A549 (cell line): ENCODE measurements at regions not wholly inside any gene's neighbourhood (a gene's known extent, or its start where the extent isn't known, plus 50 kb on each side); places are given as distances from the start of the nearest gene placed in this dataset.

Experiments
- ATAC-seq, 2 experiments: fragments of 200-7000 bp in 1 of 2; fragments of >200 bp in 1 of 2; cut with Nextera tagmentation in 1 of 2; cut with Tn5 transposase in 1 of 2; 3 replicates each; pipeline versions ENCODE4 v1.8.0 to v1.9.1; 2018 to 2020; ENCODE audit warnings: mild to moderate bottlenecking in 1 of 2, moderate library complexity in 1 of 2
- CTCF ChIA-PET: fragments of 300-600 bp; sonication (Branson Sonifier 250); formaldehyde crosslinking; extraction: SDS; loops from one replicate; lab custom pipeline; 2021; ENCODE audit warnings: antibody characterized with exemption, inconsistent platforms; lab: Yijun Ruan, JAX
- POLR2A ChIA-PET: fragments of 350-600 bp; formaldehyde crosslinking; extraction: SDS; loops from one replicate; lab custom pipeline; 2021; ENCODE audit warnings: antibody characterized with exemption, inconsistent platforms; lab: Yijun Ruan, JAX
- DNase-seq, 2 experiments: peaks; one replicate each; pipeline versions ENCODE4 v3.0.0 to v3.0.0-alpha.2; 2011 to 2016; ENCODE audit warnings: low read depth in 1 of 2, low spot score in 1 of 2
- FAIRE-seq: peaks from 2 replicates; lab custom pipeline; 2011; peaks lifted over from hg19 to GRCh38; lab: Jason Lieb, UNC
- H3K27ac ChIP-seq, 2 experiments: fragments of >200 bp; sonication (Bioruptor Twin); formaldehyde crosslinking; 3 replicates each; pipeline ENCODE4 v1.5.1; 2016 to 2017
- H3K4me1 ChIP-seq: fragments of >200 bp; sonication (Bioruptor Twin); formaldehyde crosslinking; 3 replicates; pipeline ENCODE4 v1.6.1; 2016
- H3K4me2 ChIP-seq: fragments of >200 bp; sonication (Bioruptor Twin); formaldehyde crosslinking; 3 replicates; pipeline ENCODE4 v1.6.1; 2016
- H3K4me3 ChIP-seq: fragments of >200 bp; sonication (Bioruptor Twin); formaldehyde crosslinking; 3 replicates; pipeline ENCODE4 v1.5.1; 2016
- H3K9me3 ChIP-seq: fragments of >200 bp; sonication (Bioruptor Twin); formaldehyde crosslinking; 3 replicates; pipeline ENCODE4 v1.6.1; 2016
- BHLHE40 ChIP-seq: IDR thresholded peaks from 2 replicates; pipeline ENCODE4 v1.6.1; 2012; ENCODE audit warnings: low read depth, low read length, inconsistent platforms
- CEBPB ChIP-seq, 2 experiments: fragments of >200 bp in 1 of 2; sonication (Bioruptor Twin) in 1 of 2; formaldehyde crosslinking in 1 of 2; IDR thresholded peaks; 2 replicates each; pipeline ENCODE4 v1.6.1; 2012 to 2016
- CHD2 ChIP-seq: fragments of 150-350 bp; IDR thresholded peaks from 2 replicates; pipeline ENCODE4 v1.6.1; 2014; ENCODE audit warnings: low read length; ENCODE audit not compliant: partially characterized antibody
- EHMT2 ChIP-seq: fragments of 200-600 bp; sonication (generic); IDR thresholded peaks from 2 replicates; pipeline ENCODE4 v1.6.1; 2016; ENCODE audit warnings: antibody characterized with exemption, low read depth, mild to moderate bottlenecking, moderate library complexity
- FOSB ChIP-seq: fragments of 250-450 bp; sonication (Bioruptor Pico); IDR thresholded peaks from 2 replicates; pipeline ENCODE4 v1.5.0; 2020; ENCODE audit warnings: mild to moderate bottlenecking, moderate library complexity
- FOSL2 ChIP-seq, 2 experiments: fragments of 450-650 bp in 1 of 2; fragments of >200 bp in 1 of 2; sonication (Bioruptor Twin) in 1 of 2; formaldehyde crosslinking; IDR thresholded peaks; 2 replicates each; pipeline versions ENCODE4 v1.5.0 to v1.6.1; 2016 to 2020; ENCODE audit warnings: mild to moderate bottlenecking in 1 of 2, moderate library complexity in 1 of 2
- FOXS1 ChIP-seq: fragments of 250-450 bp; sonication (Bioruptor Pico); IDR thresholded peaks from 2 replicates; pipeline ENCODE4 v1.5.0; 2020; ENCODE audit warnings: mild to moderate bottlenecking, moderate library complexity
- GATA3 ChIP-seq: IDR thresholded peaks from 2 replicates; pipeline ENCODE4 v1.6.1; 2012; ENCODE audit warnings: borderline replicate concordance
- HEYL ChIP-seq: fragments of 250-450 bp; sonication (Bioruptor Pico); IDR thresholded peaks from 2 replicates; pipeline ENCODE4 v1.8.0; 2021; ENCODE audit warnings: mild to moderate bottlenecking, moderate library complexity
- HOXB5 ChIP-seq: fragments of 250-450 bp; sonication (Bioruptor Pico); IDR thresholded peaks from 2 replicates; pipeline ENCODE4 v1.5.0; 2020; ENCODE audit warnings: mild to moderate bottlenecking, moderate library complexity
- JUN ChIP-seq, 2 experiments: fragments of >200 bp; sonication (Bioruptor Twin); formaldehyde crosslinking; IDR thresholded peaks; 2 replicates in 1 of 2; 3 replicates in 1 of 2; pipeline ENCODE4 v1.6.1; 2016 to 2017
- JUNB ChIP-seq: fragments of >200 bp; sonication (Bioruptor Twin); formaldehyde crosslinking; IDR thresholded peaks from 2 replicates; pipeline ENCODE4 v1.6.1; 2016
- KDM5A ChIP-seq: fragments of 200-600 bp; sonication (generic); IDR thresholded peaks from 2 replicates; pipeline ENCODE4 v1.6.1; 2016; ENCODE audit warnings: antibody characterized with exemption, mild to moderate bottlenecking
- MAZ ChIP-seq: fragments of 150-350 bp; IDR thresholded peaks from 2 replicates; pipeline ENCODE4 v1.6.1; 2014; ENCODE audit warnings: antibody characterized with exemption, low read depth, low read length, borderline replicate concordance
- NR3C1 ChIP-seq: fragments of >200 bp; sonication (Bioruptor Twin); formaldehyde crosslinking; IDR thresholded peaks from 3 replicates; pipeline ENCODE4 v1.6.1; 2017
- PHF8 ChIP-seq: fragments of 200-600 bp; sonication (generic); IDR thresholded peaks from 2 replicates; pipeline ENCODE4 v1.6.1; 2016; ENCODE audit warnings: low read depth, mild to moderate bottlenecking, antibody characterized with exemption, moderate library complexity, borderline replicate concordance
- RFX5 ChIP-seq: fragments of 450-650 bp; IDR thresholded peaks from 2 replicates; pipeline ENCODE4 v1.7.1; 2014; ENCODE audit warnings: antibody characterized with exemption, mild to moderate bottlenecking, moderate library complexity
- RNF2 ChIP-seq: fragments of 200-600 bp; sonication (generic); IDR thresholded peaks from 2 replicates; pipeline ENCODE4 v1.6.1; 2016; ENCODE audit warnings: low read depth, mild to moderate bottlenecking, antibody characterized with exemption, moderate library complexity, borderline replicate concordance
- SREBF2 ChIP-seq: fragments of 450-650 bp; IDR thresholded peaks from 2 replicates; pipeline ENCODE4 v1.6.1; 2014; ENCODE audit warnings: mild to moderate bottlenecking, moderate library complexity
- TFCP2L1 ChIP-seq: fragments of 250-450 bp; sonication (Bioruptor Pico); IDR thresholded peaks from 2 replicates; pipeline ENCODE4 v1.5.0; 2021; ENCODE audit warnings: mild to moderate bottlenecking
- ZSCAN20 ChIP-seq: fragments of 250-450 bp; sonication (Bioruptor Pico); IDR thresholded peaks from 2 replicates; pipeline ENCODE4 v1.8.0; 2022; ENCODE audit warnings: mild to moderate bottlenecking, moderate library complexity
- whole genome bisulfite sequencing: methylation state at CpG from one replicate; pipeline ENCODE4 v1.1.6; 2017; ENCODE audit errors: missing lambda C conversion rate; 5-methylcytosine and 5-hydroxymethylcytosine counted together
- TF ChIP-seq, protein P1 (sequence below): fragments of >200 bp; sonication (Bioruptor Twin); formaldehyde crosslinking; IDR thresholded peaks from 3 replicates; pipeline ENCODE4 v1.5.1; 2016
- TF ChIP-seq, protein P2 (sequence below): fragments of 250-450 bp; sonication (Bioruptor Pico); IDR thresholded peaks from 2 replicates; pipeline ENCODE4 v1.5.0; 2021; ENCODE audit warnings: mild to moderate bottlenecking, moderate library complexity, borderline replicate concordance
- TF ChIP-seq, protein P3 (sequence below): fragments of >200 bp; sonication (Bioruptor Twin); formaldehyde crosslinking; IDR thresholded peaks from 3 replicates; pipeline ENCODE4 v1.6.1; 2016

DNA sequence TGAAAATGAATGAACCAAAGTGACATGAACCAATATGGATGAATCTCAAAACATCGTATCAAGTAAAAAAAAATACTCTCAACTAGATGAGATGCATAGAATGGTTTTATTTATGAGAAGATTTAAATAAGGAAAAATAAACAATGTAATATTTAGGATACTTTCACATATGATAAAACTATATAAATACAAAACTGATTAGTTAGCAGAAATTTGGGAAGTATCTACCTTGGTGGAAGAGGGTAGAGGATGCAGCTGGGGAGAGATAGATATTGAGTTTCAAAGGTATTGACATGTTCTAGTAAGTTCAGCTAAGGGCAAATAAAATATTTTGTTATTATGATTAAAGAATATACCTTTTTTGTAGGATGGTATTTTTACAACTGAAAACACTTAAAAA is 463.1 kb downstream of the SH2D4B start:
- CTCF ChIA-PET, result no interaction called here
- Histone ChIP-seq H3K27ac (no peak overlapping the region), H3K4me1 (no peaks in the 10 kb centered on the region), H3K4me3 (no peak overlapping the region), H3K4me2 (no peak overlapping the region), H3K9me3 (no peaks in the 10 kb centered on the region)
- 3% methylated on average over 1 of the region's 1 CpG for WGBS
- FAIRE-seq (no peak), ATAC-seq (no peak), DNase-seq (no peak)
- TF ChIP-seq KDM5A (no peak), MAZ (no peak), JUNB (no peak), ZSCAN20 (CRISPR knock-in tag) (no peak), CEBPB (IDR thresholded peaks at IDR 0.05) (no peak), FOXS1 (CRISPR knock-in tag) (no peak), CHD2 (no peak), SREBF2 (no peak), HEYL (CRISPR knock-in tag) (no peak), PHF8 (no peak), JUN (IDR thresholded peaks at IDR 0.05) (no peak)
- TF ChIP-seq, protein P1, sequence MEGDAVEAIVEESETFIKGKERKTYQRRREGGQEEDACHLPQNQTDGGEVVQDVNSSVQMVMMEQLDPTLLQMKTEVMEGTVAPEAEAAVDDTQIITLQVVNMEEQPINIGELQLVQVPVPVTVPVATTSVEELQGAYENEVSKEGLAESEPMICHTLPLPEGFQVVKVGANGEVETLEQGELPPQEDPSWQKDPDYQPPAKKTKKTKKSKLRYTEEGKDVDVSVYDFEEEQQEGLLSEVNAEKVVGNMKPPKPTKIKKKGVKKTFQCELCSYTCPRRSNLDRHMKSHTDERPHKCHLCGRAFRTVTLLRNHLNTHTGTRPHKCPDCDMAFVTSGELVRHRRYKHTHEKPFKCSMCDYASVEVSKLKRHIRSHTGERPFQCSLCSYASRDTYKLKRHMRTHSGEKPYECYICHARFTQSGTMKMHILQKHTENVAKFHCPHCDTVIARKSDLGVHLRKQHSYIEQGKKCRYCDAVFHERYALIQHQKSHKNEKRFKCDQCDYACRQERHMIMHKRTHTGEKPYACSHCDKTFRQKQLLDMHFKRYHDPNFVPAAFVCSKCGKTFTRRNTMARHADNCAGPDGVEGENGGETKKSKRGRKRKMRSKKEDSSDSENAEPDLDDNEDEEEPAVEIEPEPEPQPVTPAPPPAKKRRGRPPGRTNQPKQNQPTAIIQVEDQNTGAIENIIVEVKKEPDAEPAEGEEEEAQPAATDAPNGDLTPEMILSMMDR, result no peak
- TF ChIP-seq, protein P2, sequence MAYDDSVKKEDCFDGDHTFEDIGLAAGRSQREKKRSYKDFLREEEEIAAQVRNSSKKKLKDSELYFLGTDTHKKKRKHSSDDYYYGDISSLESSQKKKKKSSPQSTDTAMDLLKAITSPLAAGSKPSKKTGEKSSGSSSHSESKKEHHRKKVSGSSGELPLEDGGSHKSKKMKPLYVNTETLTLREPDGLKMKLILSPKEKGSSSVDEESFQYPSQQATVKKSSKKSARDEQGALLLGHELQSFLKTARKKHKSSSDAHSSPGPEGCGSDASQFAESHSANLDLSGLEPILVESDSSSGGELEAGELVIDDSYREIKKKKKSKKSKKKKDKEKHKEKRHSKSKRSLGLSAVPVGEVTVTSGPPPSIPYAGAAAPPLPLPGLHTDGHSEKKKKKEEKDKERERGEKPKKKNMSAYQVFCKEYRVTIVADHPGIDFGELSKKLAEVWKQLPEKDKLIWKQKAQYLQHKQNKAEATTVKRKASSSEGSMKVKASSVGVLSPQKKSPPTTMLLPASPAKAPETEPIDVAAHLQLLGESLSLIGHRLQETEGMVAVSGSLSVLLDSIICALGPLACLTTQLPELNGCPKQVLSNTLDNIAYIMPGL, result no peak
- TF ChIP-seq, protein P3, sequence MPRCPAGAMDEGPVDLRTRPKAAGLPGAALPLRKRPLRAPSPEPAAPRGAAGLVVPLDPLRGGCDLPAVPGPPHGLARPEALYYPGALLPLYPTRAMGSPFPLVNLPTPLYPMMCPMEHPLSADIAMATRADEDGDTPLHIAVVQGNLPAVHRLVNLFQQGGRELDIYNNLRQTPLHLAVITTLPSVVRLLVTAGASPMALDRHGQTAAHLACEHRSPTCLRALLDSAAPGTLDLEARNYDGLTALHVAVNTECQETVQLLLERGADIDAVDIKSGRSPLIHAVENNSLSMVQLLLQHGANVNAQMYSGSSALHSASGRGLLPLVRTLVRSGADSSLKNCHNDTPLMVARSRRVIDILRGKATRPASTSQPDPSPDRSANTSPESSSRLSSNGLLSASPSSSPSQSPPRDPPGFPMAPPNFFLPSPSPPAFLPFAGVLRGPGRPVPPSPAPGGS, result no peak
- POLR2A ChIA-PET, result no interaction called here

DNA sequence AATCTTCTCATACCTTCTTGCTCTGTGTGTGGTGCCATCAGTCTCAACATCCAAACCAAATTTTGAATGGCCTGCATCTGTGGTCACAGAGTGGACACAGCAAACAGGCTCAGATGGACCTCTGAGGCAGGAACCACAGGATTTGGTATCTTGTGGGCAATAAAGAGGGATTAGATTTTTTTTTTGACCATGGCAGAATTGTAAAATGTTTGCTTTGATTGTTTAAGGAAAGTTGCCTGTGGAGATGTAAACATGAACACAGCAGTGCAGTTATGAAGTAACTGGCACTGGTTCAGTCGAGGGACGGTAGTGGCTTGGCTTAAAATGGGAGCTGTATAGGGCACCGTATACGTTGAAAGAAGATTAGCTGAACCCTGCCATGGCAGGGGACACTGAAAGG is 464.7 kb downstream of the SH2D4B start:
- Histone ChIP-seq H3K4me3 (no peak overlapping the region), H3K4me2 (no peak overlapping the region), H3K27ac (no peak overlapping the region), H3K9me3 (no peaks in the 10 kb centered on the region), H3K4me1 (no peaks in the 10 kb centered on the region)
- DNase-seq (no peak), FAIRE-seq (no peak), ATAC-seq (no peak)
- TF ChIP-seq BHLHE40, result no peak
- ChIA-PET POLR2A (no interaction called here), CTCF (no interaction called here)
- WGBS, result 44% methylated on average over 4 of the region's 4 CpGs

DNA sequence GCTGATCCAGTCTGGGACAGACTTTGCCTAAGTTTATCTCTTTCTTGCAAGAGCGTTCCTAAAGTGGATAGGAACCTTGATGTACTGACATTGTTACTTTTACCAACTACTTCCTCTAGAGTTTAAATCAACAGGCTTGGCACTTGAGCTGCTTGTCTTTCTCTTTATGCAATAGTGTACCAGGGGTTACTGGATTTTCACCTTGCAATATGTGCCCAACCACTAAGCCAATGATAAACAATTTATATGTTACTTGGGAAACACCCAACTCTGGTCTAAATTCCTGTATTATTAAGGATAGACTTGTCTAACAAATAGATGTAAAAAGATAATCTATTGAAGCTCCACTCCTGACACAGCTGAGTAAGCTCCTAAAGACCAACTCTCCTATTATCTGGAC is 470.2 kb downstream of the SH2D4B start:
- FAIRE-seq (no peak), DNase-seq (no peak), ATAC-seq (no peak)
- H3K4me3 ChIP-seq, result no peak overlapping the region
- no peak overlapping the region for H3K27ac ChIP-seq
- POLR2A ChIA-PET, result no interaction called here
- H3K4me2 ChIP-seq, result no peak overlapping the region
- no peaks in the 10 kb centered on the region for H3K4me1 ChIP-seq
- TF ChIP-seq JUN (IDR thresholded peaks at IDR 0.05), result no peak
- H3K9me3 ChIP-seq, result no peaks in the 10 kb centered on the region
- 13% methylated on average over 1 of the region's 1 CpG for WGBS
- CTCF ChIA-PET, result interaction anchor here (4.7 kb wide), 1 partner anchor 11 kb away, joined by 25 read pairs; no protein-coding TSS in a partner anchor

DNA sequence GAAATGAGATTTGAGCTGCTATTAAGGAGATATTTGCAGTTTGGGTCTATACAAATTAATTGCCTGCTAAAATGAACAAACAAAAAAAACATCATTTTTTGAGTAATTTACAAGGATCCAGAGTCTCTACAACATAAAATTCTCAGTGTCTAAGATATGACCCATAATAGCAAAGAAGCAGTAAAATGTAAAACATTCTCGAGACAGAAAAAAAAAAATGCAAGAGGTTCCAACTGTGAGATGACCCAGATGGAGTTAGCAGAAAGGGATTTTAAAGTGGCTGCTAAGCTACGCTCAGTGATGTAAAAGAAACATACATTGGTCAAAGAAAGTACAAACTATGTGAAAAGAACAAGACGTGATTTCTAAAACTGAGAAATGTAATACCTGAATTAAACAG is 471.0 kb downstream of the SH2D4B start:
- Histone ChIP-seq H3K4me1 (no peaks in the 10 kb centered on the region), H3K4me2 (no peak overlapping the region), H3K27ac (no peak overlapping the region), H3K4me3 (no peak overlapping the region), H3K9me3 (no peaks in the 10 kb centered on the region)
- POLR2A ChIA-PET, result no interaction called here
- DNase-seq (no peak), ATAC-seq (no peak), FAIRE-seq (no peak)
- TF ChIP-seq, protein P3, result no peak
- TF ChIP-seq FOSB (CRISPR knock-in tag) (no peak), JUN (IDR thresholded peaks at IDR 0.05) (no peak), RNF2 (no peak), FOSL2 (IDR thresholded peaks at IDR 0.05) (no peak), FOSL2 (CRISPR knock-in tag; IDR thresholded peaks at IDR 0.05) (no peak), BHLHE40 (no peak), RFX5 (no peak), GATA3 (no peak), EHMT2 (no peak), HOXB5 (CRISPR knock-in tag) (no peak), TFCP2L1 (CRISPR knock-in tag) (no peak), NR3C1 (no peak)
- CTCF ChIA-PET, result interaction anchor here (0.6 to 4.7 kb wide), 2 partner anchors 11 to 337 kb away, joined by 4 to 25 read pairs; no protein-coding TSS in a partner anchor
- 3% methylated on average over 3 of the region's 3 CpGs for WGBS
